Mucosa of descending colon (tissue), 3 donors: ENCODE measurements at regions not wholly inside any gene's neighbourhood (a gene's known extent, or its start where the extent isn't known, plus 50 kb on each side); places are given as distances from the start of the nearest gene placed in this dataset.

Experiments used
- ATAC-seq: fragments of 200-7000 bp; cut with Tn5 transposase; one replicate; pipeline ENCODE4 v1.9.1; 2020; ENCODE audit warnings: mild to moderate bottlenecking, moderate library complexity
- DNase-seq, 3 donors: peaks; one replicate each; pipeline ENCODE4 v3.0.0-alpha.2; 2020
- H3K36me3 ChIP-seq: fragments of 200-600 bp; one replicate; pipeline ENCODE4 v1.8.0; 2021; ENCODE audit warnings: low read depth, mild to moderate bottlenecking
- H3K4me1 ChIP-seq: fragments of 200-600 bp; one replicate; pipeline ENCODE4 v1.8.0; 2021; ENCODE audit warnings: low read depth, mild to moderate bottlenecking
- H3K4me3 ChIP-seq: fragments of 200-600 bp; one replicate; pipeline ENCODE4 v1.8.0; 2021; ENCODE audit warnings: mild to moderate bottlenecking
- H3K9me3 ChIP-seq: fragments of 200-600 bp; one replicate; pipeline ENCODE4 v1.8.0; 2021; ENCODE audit warnings: mild to moderate bottlenecking
- intact Hi-C, 2 donors: fragments of 100-400 bp; cut with DNase I in 1 of 2; cut with micrococcal nuclease in 1 of 2; formaldehyde crosslinking; loops; one replicate each; pipeline versions ENCODE4 v1.11.0 to v1.11.1; 2022; cut with DNase I, micrococcal nuclease
- TF ChIP-seq, protein P1 (sequence below): fragments of 200-600 bp; IDR thresholded peaks from one replicate; pipeline ENCODE4 v1.8.0; 2022; ENCODE audit warnings: antibody characterized with exemption, mild to moderate bottlenecking
- donor health status: DM: no; HTN: no; CAD: no; lungs with moderate emphysema.
- donor health status: DM: no; HTN: no; CAD: no.
- donor health status: DM: no; HTN: yes; CAD: no.

DNA sequence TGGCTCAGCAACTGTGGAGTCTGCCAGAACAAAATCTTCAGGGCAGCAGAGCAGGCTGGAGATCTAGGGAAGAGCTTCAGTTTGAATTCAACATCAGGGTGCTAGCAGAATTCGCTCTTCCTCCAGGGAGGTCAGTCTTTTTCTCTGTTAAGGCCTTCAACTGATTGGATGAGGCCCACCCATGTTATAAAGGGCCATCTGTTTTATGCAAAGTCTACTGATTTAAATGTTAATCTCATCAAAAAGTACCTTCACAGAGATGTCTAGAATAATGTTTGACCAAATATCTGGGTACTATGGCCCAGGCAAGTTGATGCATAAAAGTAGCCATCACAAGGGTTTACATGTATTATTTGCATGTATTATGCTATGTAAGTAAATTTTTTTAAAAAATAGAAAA lies 378.4 kb downstream of the BTG1 start:
- ATAC-seq (no peak), DNase-seq (no peak)
- TF ChIP-seq, protein P1, sequence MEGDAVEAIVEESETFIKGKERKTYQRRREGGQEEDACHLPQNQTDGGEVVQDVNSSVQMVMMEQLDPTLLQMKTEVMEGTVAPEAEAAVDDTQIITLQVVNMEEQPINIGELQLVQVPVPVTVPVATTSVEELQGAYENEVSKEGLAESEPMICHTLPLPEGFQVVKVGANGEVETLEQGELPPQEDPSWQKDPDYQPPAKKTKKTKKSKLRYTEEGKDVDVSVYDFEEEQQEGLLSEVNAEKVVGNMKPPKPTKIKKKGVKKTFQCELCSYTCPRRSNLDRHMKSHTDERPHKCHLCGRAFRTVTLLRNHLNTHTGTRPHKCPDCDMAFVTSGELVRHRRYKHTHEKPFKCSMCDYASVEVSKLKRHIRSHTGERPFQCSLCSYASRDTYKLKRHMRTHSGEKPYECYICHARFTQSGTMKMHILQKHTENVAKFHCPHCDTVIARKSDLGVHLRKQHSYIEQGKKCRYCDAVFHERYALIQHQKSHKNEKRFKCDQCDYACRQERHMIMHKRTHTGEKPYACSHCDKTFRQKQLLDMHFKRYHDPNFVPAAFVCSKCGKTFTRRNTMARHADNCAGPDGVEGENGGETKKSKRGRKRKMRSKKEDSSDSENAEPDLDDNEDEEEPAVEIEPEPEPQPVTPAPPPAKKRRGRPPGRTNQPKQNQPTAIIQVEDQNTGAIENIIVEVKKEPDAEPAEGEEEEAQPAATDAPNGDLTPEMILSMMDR = no peak
- H3K9me3 ChIP-seq = no peaks in the 10 kb centered on the region
- H3K4me3 ChIP-seq = no peak overlapping the region
- no peaks in the 10 kb centered on the region for H3K36me3 ChIP-seq
- intact Hi-C loops = no loop called here
- no peaks in the 10 kb centered on the region for H3K4me1 ChIP-seq

DNA sequence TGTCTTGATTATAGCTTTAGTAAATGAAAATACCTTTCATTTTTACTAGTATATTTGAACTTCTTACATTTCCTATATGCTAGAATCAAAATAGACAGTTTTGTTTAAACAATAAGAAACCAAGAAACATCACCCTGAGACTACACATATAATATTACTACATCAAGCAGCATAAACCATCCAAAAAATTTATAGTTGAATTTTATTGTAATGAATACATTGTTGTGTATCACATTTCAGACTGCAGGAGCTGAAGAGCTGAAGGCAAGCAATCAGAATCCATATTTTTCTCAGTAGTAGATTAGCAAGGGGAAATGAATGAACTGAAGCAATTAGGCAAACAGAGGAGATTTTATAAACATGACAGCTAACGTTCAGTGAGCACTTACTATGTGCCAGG lies 379.2 kb downstream of the BTG1 start:
- intact Hi-C loops = no loop called here
- no peaks in the 10 kb centered on the region for H3K36me3 ChIP-seq

DNA sequence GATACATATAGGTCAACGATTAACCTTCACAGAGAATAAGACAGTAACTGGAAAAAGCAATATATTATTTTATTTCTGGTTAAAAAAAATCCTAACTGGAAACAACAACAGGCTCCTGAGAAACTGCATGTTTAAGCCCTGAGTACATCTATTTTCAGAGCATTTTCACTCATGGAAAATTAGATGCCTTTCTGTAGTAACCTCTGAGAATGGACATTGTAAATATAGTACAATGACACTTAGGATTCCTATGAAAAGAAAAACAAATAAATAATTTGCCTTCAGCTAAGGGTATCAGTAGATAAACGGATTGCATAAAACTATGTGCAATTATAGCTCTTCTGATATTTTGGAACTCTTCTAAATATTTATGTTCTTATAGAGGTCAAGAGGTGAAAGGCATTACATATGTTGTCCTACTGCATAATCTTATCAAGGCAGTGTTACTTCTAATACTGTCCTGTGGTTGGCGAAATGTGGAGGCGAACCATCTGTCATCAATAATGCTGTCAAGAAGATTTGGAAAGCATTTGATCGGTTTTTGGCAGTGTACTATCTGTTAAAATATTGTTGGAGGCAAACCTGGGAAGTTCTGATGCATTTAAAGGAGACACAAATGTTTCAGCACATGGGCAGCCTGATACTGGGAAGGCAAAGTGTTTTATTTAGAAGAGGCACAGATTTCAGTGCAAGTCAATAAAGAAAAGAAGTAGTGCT lies 381.8 kb downstream of the BTG1 start:
- no peaks in the 10 kb centered on the region for H3K4me1 ChIP-seq
- DNase-seq (no peak), ATAC-seq (no peak)
- no peaks in the 10 kb centered on the region for H3K36me3 ChIP-seq
- TF ChIP-seq, protein P1 = no peak
- intact Hi-C loops = no loop called here
- no peak overlapping the region for H3K4me3 ChIP-seq
- peaks cover 4% of the 10 kb centered on the region for H3K9me3 ChIP-seq

More for the DNA sequence above, 379.2 kb downstream of the BTG1 start:
- no peak overlapping the region for H3K4me3 ChIP-seq
- DNase-seq (no peak), ATAC-seq (no peak)
- TF ChIP-seq, protein P1 = no peak
- no peaks in the 10 kb centered on the region for H3K9me3 ChIP-seq
- H3K4me1 ChIP-seq = no peaks in the 10 kb centered on the region

DNA sequence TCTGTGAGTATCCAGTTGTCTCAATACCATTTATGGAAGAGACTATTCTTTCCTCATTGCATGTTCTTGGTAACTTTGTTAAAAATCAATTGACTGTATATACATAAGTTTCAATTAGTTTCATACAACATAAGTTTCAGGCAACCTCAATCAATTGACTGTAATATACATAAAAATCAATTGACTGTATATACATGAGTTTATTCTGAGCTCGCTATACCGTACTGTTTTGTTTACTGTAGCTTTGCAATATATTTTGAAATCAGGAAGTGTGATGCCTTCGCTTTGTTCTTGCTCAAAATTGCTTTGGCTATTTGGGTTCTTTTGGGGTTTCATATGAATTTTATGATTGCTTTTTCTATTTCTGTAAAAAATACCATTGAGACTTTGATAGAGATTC lies 392.0 kb downstream of the BTG1 start:
- ATAC-seq = no peak
- Histone ChIP-seq H3K4me3 (no peak overlapping the region), H3K36me3 (no peaks in the 10 kb centered on the region), H3K4me1 (no peaks in the 10 kb centered on the region), H3K9me3 (peaks cover 7% of the 10 kb centered on the region)
- DNase-seq = no peak
- TF ChIP-seq, protein P1 = no peak
- intact Hi-C loops = no loop called here

DNA sequence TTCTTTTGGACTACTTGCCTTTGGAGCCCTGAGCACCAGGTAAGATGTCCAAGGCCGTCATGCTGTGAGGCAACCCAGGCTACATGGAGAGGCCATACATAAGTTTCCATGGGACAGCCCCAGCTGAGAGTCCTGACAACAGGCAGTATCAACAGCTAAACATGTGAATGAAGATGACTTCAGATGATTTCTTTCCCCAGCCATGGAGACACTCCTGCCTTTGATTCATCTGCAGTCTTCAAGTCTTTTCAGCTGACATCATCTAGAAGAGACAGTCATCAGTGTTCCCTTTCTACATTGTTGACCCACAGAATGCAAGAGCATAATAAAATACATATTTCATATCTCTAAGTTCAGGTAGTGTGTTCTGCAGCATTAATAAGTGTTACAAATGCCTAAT lies 398.7 kb downstream of the BTG1 start:
- no peak for DNase-seq
- ATAC-seq = no peak
- Histone ChIP-seq H3K4me3 (no peak overlapping the region), H3K9me3 (no peaks in the 10 kb centered on the region), H3K36me3 (no peaks in the 10 kb centered on the region), H3K4me1 (no peaks in the 10 kb centered on the region)
- TF ChIP-seq, protein P1 = no peak
- intact Hi-C loops = no loop called here

DNA sequence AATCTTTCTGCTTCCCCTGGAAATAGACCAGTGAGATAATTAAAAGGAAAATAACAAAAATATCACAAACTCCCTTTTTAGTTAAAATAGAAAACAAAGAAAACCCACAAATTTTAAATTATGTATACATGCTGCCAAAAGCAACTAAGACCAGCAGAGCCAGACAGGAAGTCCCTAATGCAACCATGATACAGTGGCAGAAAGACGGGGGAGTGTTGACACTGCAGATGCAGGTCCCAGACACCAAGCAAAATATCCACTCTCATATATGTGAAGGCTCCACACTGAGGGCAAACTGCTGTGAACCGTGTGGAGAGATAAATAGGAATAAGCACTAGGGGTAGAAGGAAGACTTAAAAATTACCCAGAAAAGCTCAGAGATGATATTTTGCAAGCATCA lies 401.0 kb downstream of the BTG1 start:
- no peak for DNase-seq
- no peak overlapping the region for H3K4me3 ChIP-seq
- no peaks in the 10 kb centered on the region for H3K36me3 ChIP-seq
- TF ChIP-seq, protein P1 = no peak
- intact Hi-C loops = no loop called here
- no peaks in the 10 kb centered on the region for H3K4me1 ChIP-seq
- H3K9me3 ChIP-seq = no peaks in the 10 kb centered on the region
- ATAC-seq = no peak
